AG09309 (cell line): ENCODE measurements at regions not wholly inside any gene's neighbourhood (a gene's known extent, or its start where the extent isn't known, plus 50 kb on each side); places are given as distances from the start of the nearest gene placed in this dataset.

Experiments used
- DNase-seq: peaks from one replicate; pipeline ENCODE4 v3.0.0-alpha.2; 2010; ENCODE audit warnings: low read depth
- H3K4me3 ChIP-seq: 2 replicates; pipeline ENCODE4 v1.5.1; 2011; ENCODE audit warnings: mild to moderate bottlenecking, low read depth, low read length, moderate library complexity; ENCODE audit not compliant: control insufficient read depth
- CTCF ChIP-seq: IDR thresholded peaks from 2 replicates; pipeline ENCODE4 v1.5.1; 2011; ENCODE audit warnings: mild to moderate bottlenecking, low read depth, low read length, inconsistent platforms; ENCODE audit not compliant: insufficient read depth, control insufficient read depth; ENCODE audit errors: missing control alignments

- no peak overlapping the region for H3K4me3 ChIP-seq
- TF ChIP-seq CTCF: no peak
- DNase-seq: no peak
Observed at GRCh38 chr6:145081677-145082076, 653.6 kb downstream of the EPM2A start.

- DNase-seq: no peak
- TF ChIP-seq CTCF: no peak
- no peak overlapping the region for H3K4me3 ChIP-seq
Observed at GRCh38 chr6:145082359-145082758, 653.0 kb downstream of the EPM2A start.

GRCh38 chr6:145086197-145086596, 649.1 kb downstream of the EPM2A start:
- no peak for DNase-seq
- TF ChIP-seq CTCF: no peak
- no peak overlapping the region for H3K4me3 ChIP-seq

- TF ChIP-seq CTCF: no peak
- no peak overlapping the region for H3K4me3 ChIP-seq
- no peak for DNase-seq
Observed at GRCh38 chr6:145087034-145087433, 648.3 kb downstream of the EPM2A start.

GRCh38 chr6:145090801-145091585, 644.3 kb downstream of the EPM2A start:
- TF ChIP-seq CTCF: no peak
- DNase-seq: no peak
- no peak overlapping the region for H3K4me3 ChIP-seq

- no peak overlapping the region for H3K4me3 ChIP-seq
- DNase-seq: no peak
- no peak for TF ChIP-seq CTCF
Observed at GRCh38 chr6:145091586-145092142, 643.7 kb downstream of the EPM2A start.
